Stomach (tissue), 4 donors: ENCODE measurements at regions not wholly inside any gene's neighbourhood (a gene's known extent, or its start where the extent isn't known, plus 50 kb on each side); places are given as distances from the start of the nearest gene placed in this dataset.

Experiments
- EP300 ChIP-seq: sonication (generic); formaldehyde crosslinking; IDR thresholded peaks from one replicate; pipeline ENCODE4 v1.6.1; 2017; ENCODE audit warnings: antibody characterized with exemption
- POLR2AphosphoS5 ChIP-seq, 3 donors: sonication (generic); formaldehyde crosslinking; IDR thresholded peaks; one replicate each; pipeline ENCODE4 v1.6.1; 2016; ENCODE audit warnings: antibody characterized with exemption in 3 of 3
- TF ChIP-seq, protein P1 (sequence below), 7 experiments: fragments of 450-650 bp in 4 of 7; fragments of 200-600 bp in 3 of 7; sonication (generic) in 3 of 7; IDR thresholded peaks; one replicate each; pipeline ENCODE4 v1.5.1; 2016 to 2019; ENCODE audit warnings: antibody characterized with exemption in 7 of 7, control low read depth in 2 of 7, mild to moderate bottlenecking in 1 of 7

DNA sequence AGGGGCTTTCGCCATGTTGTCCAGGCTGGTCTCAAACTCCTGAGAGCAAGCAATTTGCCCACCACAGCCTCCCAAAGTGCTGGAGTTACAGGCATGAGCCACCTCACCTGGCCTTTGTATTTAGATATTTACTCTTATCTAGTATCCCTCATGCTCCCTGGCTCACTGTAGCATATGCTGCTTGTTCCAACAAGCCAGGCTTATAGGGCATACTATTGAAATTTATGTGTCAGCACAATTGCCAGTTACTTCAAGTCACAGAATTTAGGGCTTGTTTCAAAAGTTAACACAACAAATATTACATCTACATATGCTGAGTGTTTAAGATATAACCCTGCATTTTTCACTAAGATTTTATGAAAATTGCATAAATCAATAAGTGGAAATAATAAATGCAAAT, 469.2 kb upstream of the ZNF608 start:
- TF ChIP-seq, protein P1, sequence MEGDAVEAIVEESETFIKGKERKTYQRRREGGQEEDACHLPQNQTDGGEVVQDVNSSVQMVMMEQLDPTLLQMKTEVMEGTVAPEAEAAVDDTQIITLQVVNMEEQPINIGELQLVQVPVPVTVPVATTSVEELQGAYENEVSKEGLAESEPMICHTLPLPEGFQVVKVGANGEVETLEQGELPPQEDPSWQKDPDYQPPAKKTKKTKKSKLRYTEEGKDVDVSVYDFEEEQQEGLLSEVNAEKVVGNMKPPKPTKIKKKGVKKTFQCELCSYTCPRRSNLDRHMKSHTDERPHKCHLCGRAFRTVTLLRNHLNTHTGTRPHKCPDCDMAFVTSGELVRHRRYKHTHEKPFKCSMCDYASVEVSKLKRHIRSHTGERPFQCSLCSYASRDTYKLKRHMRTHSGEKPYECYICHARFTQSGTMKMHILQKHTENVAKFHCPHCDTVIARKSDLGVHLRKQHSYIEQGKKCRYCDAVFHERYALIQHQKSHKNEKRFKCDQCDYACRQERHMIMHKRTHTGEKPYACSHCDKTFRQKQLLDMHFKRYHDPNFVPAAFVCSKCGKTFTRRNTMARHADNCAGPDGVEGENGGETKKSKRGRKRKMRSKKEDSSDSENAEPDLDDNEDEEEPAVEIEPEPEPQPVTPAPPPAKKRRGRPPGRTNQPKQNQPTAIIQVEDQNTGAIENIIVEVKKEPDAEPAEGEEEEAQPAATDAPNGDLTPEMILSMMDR (IDR thresholded peaks at IDR 0.05): no peak
- TF ChIP-seq POLR2AphosphoS5 (IDR thresholded peaks at IDR 0.05) (no peak), EP300 (no peak)
